B cell (primary cell): ENCODE measurements at regions not wholly inside any gene's neighbourhood (a gene's known extent, or its start where the extent isn't known, plus 50 kb on each side); places are given as distances from the start of the nearest gene placed in this dataset.

Source experiments
- ATAC-seq: fragments of 200-7000 bp; cut with Tn5 transposase; one replicate; pipeline ENCODE4 v1.10.0; 2021; ENCODE audit warnings: low read depth, mild to moderate bottlenecking, moderate number of reproducible peaks, moderate library complexity
- CTCF ChIA-PET: fragments of 350-600 bp; sonication (Branson Sonifier 250); formaldehyde crosslinking; loops from one replicate; lab custom pipeline; 2021; ENCODE audit warnings: antibody characterized with exemption, inconsistent platforms; lab: Charles Lee
- POLR2A ChIA-PET: fragments of 350-600 bp; sonication (Branson Sonifier 250); formaldehyde crosslinking; loops from one replicate; lab custom pipeline; 2021; ENCODE audit warnings: antibody characterized with exemption; lab: Charles Lee
- DNase-seq: peaks from one replicate; pipeline ENCODE4 v3.0.0; 2013
- H2AFZ ChIP-seq: 2 replicates; pipeline ENCODE4 v1.6.1; 2012; ENCODE audit warnings: mild to moderate bottlenecking, low read depth, low read length; ENCODE audit not compliant: insufficient read depth, poor library complexity, severe bottlenecking
- H3K27ac ChIP-seq, 2 donors: 1 replicate in 1 of 2; 2 replicates in 1 of 2; pipeline ENCODE4 v1.5.1; 2012 to 2013; ENCODE audit warnings: low read length in 2 of 2, mild to moderate bottlenecking in 2 of 2, moderate library complexity in 1 of 2
- H3K27me3 ChIP-seq, 4 experiments: fragments of 200-600 bp in 1 of 4; sonication (generic) in 1 of 4; replicated peaks in 1 of 4; 1 replicate in 2 of 4; 2 replicates in 2 of 4; pipeline versions ENCODE4 v1.6.1 to v1.7.0; 2013 to 2016; ENCODE audit warnings: low read length in 3 of 4, mild to moderate bottlenecking in 2 of 4, mixed read lengths in 1 of 4, moderate library complexity in 1 of 4; ENCODE audit not compliant: insufficient read depth in 4 of 4, control insufficient read depth in 3 of 4; ENCODE audit errors: control extremely low read depth in 1 of 4
- H3K36me3 ChIP-seq, 2 experiments: replicated peaks in 1 of 2; 1 replicate in 1 of 2; 2 replicates in 1 of 2; pipeline versions ENCODE4 v1.6.1 to v1.7.1; 2013; ENCODE audit warnings: low read length in 1 of 2; ENCODE audit not compliant: insufficient read depth in 2 of 2, control insufficient read depth in 1 of 2; ENCODE audit errors: control extremely low read depth in 1 of 2, extremely low read depth in 1 of 2
- H3K4me1 ChIP-seq, 2 donors: fragments of 200-600 bp in 1 of 2; sonication (generic) in 1 of 2; 1 replicate in 1 of 2; 2 replicates in 1 of 2; pipeline versions ENCODE4 v1.5.1 to v1.6.1; 2013 to 2017; ENCODE audit warnings: low read length in 2 of 2; ENCODE audit not compliant: control insufficient read depth in 2 of 2, insufficient read depth in 2 of 2
- H3K4me2 ChIP-seq: replicated peaks from 2 replicates; pipeline ENCODE3; 2012; ENCODE audit warnings: mild to moderate bottlenecking, low read depth, low read length; ENCODE audit not compliant: poor library complexity, severe bottlenecking
- H3K4me3 ChIP-seq, 5 experiments: fragments of 200-600 bp in 1 of 5; sonication (generic) in 1 of 5; 1 replicate in 3 of 5; 2 replicates in 2 of 5; pipeline versions ENCODE4 v1.5.1 to v1.7.0; 2011 to 2016; ENCODE audit warnings: low read length in 4 of 5, mild to moderate bottlenecking in 4 of 5, low read depth in 2 of 5, control low read depth in 1 of 5, moderate library complexity in 1 of 5; ENCODE audit not compliant: insufficient read depth in 1 of 5; ENCODE audit errors: control extremely low read depth in 1 of 5, extremely low read depth in 1 of 5
- H3K79me2 ChIP-seq: fragments of 200-600 bp; sonication (generic); one replicate; pipeline ENCODE4 v1.6.0; 2016; ENCODE audit warnings: low read length; ENCODE audit not compliant: control insufficient read depth, insufficient read depth
- H3K9ac ChIP-seq: fragments of 200-600 bp; sonication (generic); 2 replicates; pipeline ENCODE4 v1.6.1; 2017; ENCODE audit warnings: mild to moderate bottlenecking, low read length, moderate library complexity
- H3K9me3 ChIP-seq, 3 donors: one replicate each; pipeline versions ENCODE4 v1.6.1 to v1.7.1; 2013; ENCODE audit warnings: low read length in 2 of 3; ENCODE audit not compliant: control insufficient read depth in 2 of 3, insufficient read depth in 1 of 3; ENCODE audit errors: control extremely low read depth in 1 of 3
- H4K20me1 ChIP-seq: 2 replicates; pipeline ENCODE4 v1.6.0; 2012; ENCODE audit warnings: mild to moderate bottlenecking, low read length; ENCODE audit not compliant: insufficient read depth, control insufficient read depth, poor library complexity, severe bottlenecking
- H3K27ac Mint-ChIP-seq: one replicate; pipeline ENCODE4 v1.8.0; 2021; ENCODE audit warnings: mixed read lengths
- H3K27me3 Mint-ChIP-seq: one replicate; pipeline ENCODE4 v1.8.0; 2021; ENCODE audit warnings: mixed read lengths
- H3K4me1 Mint-ChIP-seq: one replicate; pipeline ENCODE4 v1.8.0; 2021; ENCODE audit warnings: mixed read lengths
- H3K4me3 Mint-ChIP-seq: one replicate; pipeline ENCODE4 v1.8.0; 2021; ENCODE audit warnings: mixed read lengths
- H3K9me3 Mint-ChIP-seq: one replicate; pipeline ENCODE4 v1.8.0; 2022; ENCODE audit warnings: mixed read lengths; ENCODE audit not compliant: insufficient read depth
- CTCF ChIP-seq: fragments of 200-600 bp; IDR thresholded peaks from one replicate; pipeline ENCODE4 v1.8.0; 2022; ENCODE audit warnings: antibody characterized with exemption, mild to moderate bottlenecking
- EZH2 ChIP-seq: IDR thresholded peaks from 2 replicates; pipeline ENCODE4 v1.6.1; 2012; ENCODE audit warnings: borderline replicate concordance, low read depth, mild to moderate bottlenecking, moderate library complexity, low read length; ENCODE audit not compliant: insufficient read depth, poor library complexity, severe bottlenecking
- WGBS: methylation state at CpG from one replicate; pipeline ENCODE4 v1.1.5; 2013; ENCODE audit warnings: missing lambda C conversion rate; ENCODE audit not compliant: insufficient coverage; 5-methylcytosine and 5-hydroxymethylcytosine counted together
- intact Hi-C: fragments of 100-400 bp; cut with micrococcal nuclease; formaldehyde crosslinking; loops from one replicate; pipeline ENCODE4 v1.10.0; 2022

- intact Hi-C loops = no loop called here
- Histone ChIP-seq H3K4me1 (no peaks in the 10 kb centered on the region), H3K9me3 (peaks cover 0 to 4% (median 0%) of the 10 kb centered on the region in 3 donors), H3K4me2 (no peak overlapping the region), H3K36me3 (no peaks in the 10 kb centered on the region), H3K27me3 (no peaks in the 10 kb centered on the region), H3K9ac (no peak overlapping the region), H2AFZ (no peak overlapping the region), H3K4me3 (no peak overlapping the region), H3K27ac (no peak overlapping the region), H4K20me1 (no peaks in the 10 kb centered on the region), H3K79me2 (no peaks in the 10 kb centered on the region)
- H3K27me3 Mint-ChIP-seq = no peaks in the 10 kb centered on the region
- WGBS = no CpG with 5 or more reads among the region's 3 CpGs
- H3K27ac Mint-ChIP-seq = no peak overlapping the region
- no peak overlapping the region for H3K4me3 Mint-ChIP-seq
- ChIA-PET POLR2A (no interaction called here), CTCF (no interaction called here)
- TF ChIP-seq CTCF = no peak
- TF ChIP-seq EZH2 = no peak
- no peaks in the 10 kb centered on the region for H3K9me3 Mint-ChIP-seq
- DNase-seq = no peak
- ATAC-seq = no peak
- no peaks in the 10 kb centered on the region for H3K4me1 Mint-ChIP-seq
Measured at GRCh38 chr21:21612466-21612865, 614.3 kb downstream of the NCAM2 start.

- Histone ChIP-seq H4K20me1 (no peaks in the 10 kb centered on the region), H2AFZ (no peak overlapping the region), H3K27me3 (no peaks in the 10 kb centered on the region), H3K27ac (no peak overlapping the region), H3K36me3 (no peaks in the 10 kb centered on the region), H3K4me1 (no peaks in the 10 kb centered on the region), H3K4me3 (no peak overlapping the region), H3K9ac (no peak overlapping the region), H3K9me3 (peaks cover 0 to 4% (median 0%) of the 10 kb centered on the region in 3 donors), H3K4me2 (no peak overlapping the region), H3K79me2 (no peaks in the 10 kb centered on the region)
- CTCF ChIA-PET = no interaction called here
- H3K4me3 Mint-ChIP-seq = no peak overlapping the region
- TF ChIP-seq CTCF = no peak
- no peak for TF ChIP-seq EZH2
- POLR2A ChIA-PET = no interaction called here
- H3K9me3 Mint-ChIP-seq = no peaks in the 10 kb centered on the region
- no peaks in the 10 kb centered on the region for H3K27me3 Mint-ChIP-seq
- no peak for ATAC-seq
- intact Hi-C loops = no loop called here
- no peak overlapping the region for H3K27ac Mint-ChIP-seq
- WGBS = no CpG with 5 or more reads among the region's 3 CpGs
- DNase-seq = no peak
- H3K4me1 Mint-ChIP-seq = no peaks in the 10 kb centered on the region
Measured at GRCh38 chr21:21614966-21615365, 616.8 kb downstream of the NCAM2 start.
